GOT3 (cell line): ENCODE measurements at regions not wholly inside any gene's neighbourhood (a gene's known extent, or its start where the extent isn't known, plus 50 kb on each side); places are given as distances from the start of the nearest gene placed in this dataset.
"Not testable (repeated sequence)": the region's sequence is repeated elsewhere in the genome, so short reads cannot be mapped to it uniquely, and the experiment has no call there.

Experiments used
- DNase-seq: peaks from one replicate; lab custom pipeline; 2025; ENCODE audit warnings: mixed read lengths; lab: John Stamatoyannopoulos, UW

GRCh38 chr6:97347111-97347510, 64.1 kb upstream of the MMS22L start:
- DNase-seq: no peak

DNA sequence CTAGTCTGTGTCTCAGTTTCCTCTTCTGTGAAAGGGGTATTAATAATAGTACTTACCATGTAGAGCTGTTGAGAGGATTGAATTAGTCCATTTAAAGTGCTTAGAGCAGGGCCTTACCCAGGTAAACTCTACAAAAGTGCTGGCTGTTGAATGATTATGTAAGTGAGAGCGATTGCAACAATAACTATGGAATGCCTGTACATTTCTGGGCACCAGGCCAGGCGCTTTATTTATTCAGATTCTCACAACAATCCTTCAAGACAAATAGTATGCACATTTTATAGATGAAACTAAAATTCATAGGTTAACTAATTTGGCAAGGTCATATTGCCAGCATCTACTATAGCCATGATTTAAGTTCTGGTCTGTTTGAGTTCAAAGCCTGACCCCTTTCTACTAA, 78.3 kb upstream of the MMS22L start:
- no peak for DNase-seq

DNA sequence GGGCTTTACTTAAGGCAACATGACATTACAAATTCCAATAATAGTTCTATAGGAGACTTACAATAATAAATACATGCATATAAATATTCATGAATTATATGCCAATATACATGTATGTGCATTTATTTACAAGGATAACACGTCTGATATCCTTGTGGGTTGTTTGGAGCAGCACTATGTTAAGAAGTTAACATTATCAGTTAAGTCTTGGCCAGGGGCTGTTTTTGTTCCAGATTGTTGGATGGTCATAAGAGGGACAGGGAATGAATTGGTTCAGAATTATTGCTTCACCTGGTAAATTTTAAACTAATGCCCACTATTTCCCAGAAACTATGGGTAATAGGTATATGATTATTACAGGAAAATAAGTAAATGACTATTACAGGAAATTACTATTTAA, 81.3 kb upstream of the MMS22L start:
- no peak for DNase-seq

GRCh38 chr6:97382071-97382470, 99.1 kb upstream of the MMS22L start:
- DNase-seq: not testable (repeated sequence)

DNA sequence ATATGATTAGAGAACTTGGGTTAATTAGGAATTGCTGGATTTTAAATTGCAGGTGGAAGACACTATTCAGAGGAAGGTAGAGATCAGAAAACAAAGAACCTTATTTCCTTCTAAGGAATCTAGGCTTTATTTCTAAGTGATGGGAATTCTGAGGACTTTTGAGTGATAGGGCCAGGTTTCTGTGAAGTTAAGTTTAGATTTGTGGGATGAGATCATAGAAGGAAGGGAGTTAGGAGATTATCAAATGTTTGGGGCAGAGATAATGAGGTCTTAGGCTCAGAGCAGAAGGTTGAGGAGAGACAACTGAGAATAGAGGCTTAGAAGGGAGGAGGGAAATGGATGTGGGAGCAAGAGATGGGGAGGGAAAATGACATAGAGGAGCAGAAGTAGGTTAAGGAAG, 109.7 kb upstream of the MMS22L start:
- no peak for DNase-seq

DNA sequence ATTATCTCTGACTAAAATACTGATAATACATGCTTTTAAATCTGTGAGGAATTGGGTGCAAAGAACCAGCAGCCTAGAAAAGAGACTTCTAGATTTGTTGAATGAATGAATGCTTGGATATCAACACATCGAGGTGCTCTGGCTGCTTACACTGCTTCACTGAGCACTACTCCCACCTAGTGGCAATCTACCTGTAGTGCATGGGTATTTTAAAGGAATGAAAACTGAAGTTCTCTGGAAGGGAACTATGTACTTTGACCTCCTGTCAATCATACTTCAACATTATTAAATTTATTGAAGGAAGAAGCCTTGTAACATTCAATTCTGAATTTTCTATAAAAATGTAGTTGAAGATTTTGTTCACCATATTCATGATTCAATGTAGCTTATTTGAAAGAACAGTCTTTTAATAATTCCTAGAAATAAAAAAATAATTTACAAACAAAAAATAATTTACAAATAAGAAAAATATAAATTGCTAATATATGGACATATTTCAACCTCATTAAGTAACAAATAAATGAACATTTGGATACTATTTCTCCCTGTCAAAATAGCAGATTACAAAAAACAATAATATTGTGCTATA, 111.2 kb upstream of the MMS22L start:
- DNase-seq: no peak

GRCh38 chr6:97396880-97397279, 113.9 kb upstream of the MMS22L start:
- no peak for DNase-seq

GRCh38 chr6:97399208-97399607, 116.2 kb upstream of the MMS22L start:
- DNase-seq: no peak

GRCh38 chr6:97401533-97401932, 118.5 kb upstream of the MMS22L start:
- no peak for DNase-seq

DNA sequence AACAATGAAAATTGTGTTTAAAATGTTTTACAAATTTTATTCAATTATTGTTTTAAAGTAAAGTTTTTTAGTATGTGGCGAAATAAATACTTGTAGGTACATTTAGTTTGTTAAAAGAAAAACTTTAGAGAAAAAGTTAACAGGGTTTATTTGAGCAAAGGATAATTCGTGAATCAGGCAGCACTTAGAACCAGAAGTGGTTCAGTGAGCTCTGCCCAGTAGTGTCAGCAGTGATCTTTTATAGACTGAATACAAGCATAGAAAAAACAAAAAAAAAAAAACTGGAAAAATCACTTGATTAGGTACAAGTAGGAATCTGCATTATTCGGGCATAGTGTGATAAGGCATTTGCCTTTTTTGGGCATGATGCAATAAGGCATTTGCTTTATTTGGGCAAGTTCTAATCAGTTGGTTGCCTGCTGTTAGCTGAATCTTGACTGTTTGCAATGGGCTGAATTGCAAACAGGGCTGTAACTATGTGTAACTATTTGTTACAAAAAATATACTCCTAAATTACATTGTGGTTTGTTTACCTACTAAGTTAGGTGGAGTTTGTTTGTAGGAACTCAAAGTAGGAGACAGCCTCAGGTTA, 122.9 kb upstream of the MMS22L start:
- no peak for DNase-seq

DNA sequence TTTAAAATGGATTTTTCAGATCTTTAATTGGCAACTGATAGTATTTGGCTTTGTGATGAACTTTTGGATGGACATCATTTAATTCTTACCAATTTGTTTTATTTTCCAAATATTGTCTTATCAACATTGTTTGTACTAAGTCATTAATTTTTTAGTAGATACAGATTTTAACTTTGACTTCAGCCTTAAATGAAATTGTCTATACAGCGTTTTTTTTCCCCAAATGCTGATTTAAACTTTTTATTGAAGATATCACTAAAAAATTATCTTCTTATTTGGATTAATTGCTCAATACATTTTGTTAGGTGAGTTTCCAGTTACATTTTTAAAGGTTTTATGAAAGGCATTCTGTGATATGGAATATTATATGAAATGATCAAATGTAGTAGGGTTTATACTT, 123.6 kb upstream of the MMS22L start:
- no peak for DNase-seq

- DNase-seq: no peak
Measured at GRCh38 chr6:97411610-97412009, 128.6 kb upstream of the MMS22L start.

- no peak for DNase-seq
Measured at GRCh38 chr6:97412511-97412910, 129.5 kb upstream of the MMS22L start.

GRCh38 chr6:97422171-97422570, 139.2 kb upstream of the MMS22L start:
- DNase-seq: no peak

DNA sequence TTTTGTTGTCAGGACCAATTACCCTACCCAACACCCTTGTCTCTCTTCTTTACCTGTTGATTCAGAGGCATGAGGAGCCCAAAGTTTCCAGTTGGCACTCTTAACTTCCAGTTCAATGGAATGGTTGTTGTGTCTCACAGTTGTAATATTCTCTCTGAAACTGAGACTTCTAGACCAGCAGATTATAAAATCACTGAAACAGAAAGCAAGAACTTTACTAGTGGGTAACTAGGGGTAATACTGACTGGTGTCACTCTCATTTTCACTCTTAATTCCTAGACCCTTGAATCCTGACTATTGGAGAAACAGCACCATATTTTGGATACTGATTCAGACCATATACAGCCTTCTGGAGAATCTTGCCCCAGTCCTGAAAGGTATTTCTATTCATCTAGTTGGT, 140.2 kb upstream of the MMS22L start:
- DNase-seq: no peak

GRCh38 chr6:97427648-97428047, 144.6 kb upstream of the MMS22L start:
- DNase-seq: no peak

DNA sequence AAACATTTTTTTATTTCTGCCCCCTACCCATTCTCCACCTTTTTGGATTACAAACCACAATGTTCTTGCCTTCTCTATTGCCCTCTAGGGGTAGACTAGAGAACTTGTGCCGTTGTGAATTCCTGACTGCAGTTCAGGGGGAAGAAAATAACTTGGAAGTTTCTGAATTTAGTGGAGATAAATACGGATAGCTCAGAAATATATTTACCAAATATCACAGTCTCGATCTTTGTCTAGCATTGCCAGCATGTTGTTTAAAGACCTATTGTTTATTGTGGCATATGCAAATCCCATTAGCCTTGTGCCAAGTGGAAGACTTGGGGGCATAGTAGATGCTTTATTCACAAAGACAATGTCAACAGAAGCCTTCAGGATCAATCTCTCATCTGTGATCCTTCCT, 154.1 kb upstream of the MMS22L start:
- no peak for DNase-seq

DNA sequence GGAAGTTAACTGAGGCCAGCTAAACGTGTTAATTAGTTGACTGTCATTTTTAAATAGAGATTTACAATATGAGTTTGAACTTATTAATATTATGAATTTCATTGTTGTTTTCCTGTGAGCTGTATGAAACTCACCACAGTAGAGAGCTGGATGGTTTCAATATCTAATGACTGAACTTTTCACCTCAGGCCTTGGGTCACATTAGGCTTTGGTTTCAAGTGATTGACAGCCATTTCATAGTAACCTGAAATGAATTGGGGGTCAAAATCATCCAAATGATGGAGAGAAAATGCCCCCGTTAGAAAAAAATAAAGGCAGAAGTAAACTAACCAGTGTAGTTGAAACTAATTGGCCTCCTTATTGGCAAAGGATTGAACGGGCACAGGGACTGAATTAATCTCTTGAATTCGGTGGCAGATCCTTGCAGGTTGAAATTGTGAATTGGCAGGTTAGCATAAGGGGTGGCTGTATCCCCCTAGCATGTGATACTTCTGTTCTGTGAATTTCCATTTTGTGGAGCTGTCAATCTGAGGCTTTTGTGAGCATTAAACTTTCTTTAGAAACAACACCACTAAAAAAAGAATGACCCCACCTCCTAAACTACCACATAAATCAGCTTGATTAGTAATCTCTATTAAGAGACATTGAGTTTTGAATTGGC, 155.1 kb upstream of the MMS22L start:
- no peak for DNase-seq

DNA sequence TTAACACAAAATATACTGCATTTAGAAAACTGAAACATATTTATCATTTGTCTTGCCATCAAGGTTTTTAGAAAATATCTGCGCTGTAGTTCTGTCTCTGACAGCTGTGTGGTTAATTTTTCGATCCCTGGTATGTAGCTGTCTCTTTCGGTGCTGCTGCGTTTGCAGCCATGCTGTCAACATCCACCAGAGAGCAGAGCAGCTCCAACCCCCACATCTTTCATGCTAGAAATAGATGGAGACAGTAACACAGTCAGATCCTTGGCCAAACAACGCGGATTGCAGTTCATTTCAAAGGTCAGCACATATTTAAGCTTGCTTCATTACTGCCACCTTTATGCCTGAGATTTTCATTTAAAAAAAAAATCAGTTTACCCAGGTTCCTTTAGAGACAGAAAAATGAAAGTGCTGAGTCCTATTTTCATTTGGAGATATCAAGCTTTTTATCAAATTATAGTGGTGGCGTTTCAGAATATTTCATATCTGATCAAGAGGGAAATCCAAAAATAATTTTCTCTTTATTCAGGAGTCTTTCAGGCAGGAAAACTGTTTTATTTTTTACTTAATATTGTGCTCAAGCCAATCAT, 157.7 kb upstream of the MMS22L start:
- DNase-seq: no peak

GRCh38 chr6:97443408-97444080, 160.5 kb upstream of the MMS22L start:
- DNase-seq: no peak

DNA sequence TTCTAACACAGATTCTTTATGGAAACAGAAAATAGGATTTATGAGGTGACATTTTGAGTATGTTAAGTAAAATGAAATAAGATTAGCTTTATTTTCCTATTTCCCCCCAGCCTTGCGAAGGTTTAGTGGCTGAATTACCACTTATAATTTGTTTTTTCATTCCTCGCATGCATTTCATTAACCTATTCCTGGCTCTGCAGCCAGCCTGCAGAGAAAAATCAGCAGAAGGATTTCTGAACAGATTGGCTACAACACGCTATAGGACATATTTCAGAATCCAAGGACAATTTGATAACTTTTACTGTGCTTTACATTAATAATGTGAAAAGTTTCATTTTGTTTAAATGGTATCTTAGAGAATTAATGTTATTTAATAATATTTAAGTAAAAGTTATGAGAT, 162.4 kb upstream of the MMS22L start:
- no peak for DNase-seq

- DNase-seq: no peak
Measured at GRCh38 chr6:97449444-97449966, 166.5 kb upstream of the MMS22L start.

- no peak for DNase-seq
Measured at GRCh38 chr6:97450087-97450486, 167.1 kb upstream of the MMS22L start.
